ENCODE measurements at regions not wholly inside any gene's neighbourhood (a gene's known extent, or its start where the extent isn't known, plus 50 kb on each side); places are given as distances from the start of the nearest gene placed in this dataset.

DNA sequence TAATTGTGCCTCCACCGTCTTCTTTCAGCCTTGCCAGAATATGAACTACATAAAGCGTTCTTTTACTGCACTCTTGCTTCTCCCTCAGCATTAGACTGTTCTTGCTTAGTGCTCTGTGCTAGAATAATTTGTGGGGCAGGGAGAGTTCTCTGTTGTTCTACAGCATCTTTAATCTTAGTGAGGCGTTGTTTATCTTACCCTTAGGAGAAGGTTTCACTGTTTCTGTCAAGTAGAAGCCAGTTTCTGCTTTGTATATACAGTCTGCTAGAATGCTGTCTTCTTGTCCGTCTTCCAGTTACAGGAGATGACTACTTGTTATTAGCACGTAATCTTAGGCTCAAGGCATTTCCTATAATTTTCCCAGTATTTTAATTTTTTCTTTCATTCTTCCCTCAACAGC, 458.0 kb downstream of the FLRT2 start:
- Histone ChIP-seq H3K4me3 (no peak overlapping the region), H3K9me3 (no peaks in the 10 kb centered on the region), H3K4me1 (no peaks in the 10 kb centered on the region), H3K27me3 (no peaks in the 10 kb centered on the region), H3K27ac (no peak overlapping the region), H3K36me3 (no peaks in the 10 kb centered on the region)
- no peak for DNase-seq (ENCODE audit: low spot score in 2 of 2)
- intact Hi-C loops (cut with DNase I; ENCODE audit: low total_unique reads), result no loop called here
- TF ChIP-seq POLR2A (IDR thresholded peaks at IDR 0.05) (no peak), POLR2AphosphoS5 (IDR thresholded peaks at IDR 0.05) (no peak)
- TF ChIP-seq, protein P1, sequence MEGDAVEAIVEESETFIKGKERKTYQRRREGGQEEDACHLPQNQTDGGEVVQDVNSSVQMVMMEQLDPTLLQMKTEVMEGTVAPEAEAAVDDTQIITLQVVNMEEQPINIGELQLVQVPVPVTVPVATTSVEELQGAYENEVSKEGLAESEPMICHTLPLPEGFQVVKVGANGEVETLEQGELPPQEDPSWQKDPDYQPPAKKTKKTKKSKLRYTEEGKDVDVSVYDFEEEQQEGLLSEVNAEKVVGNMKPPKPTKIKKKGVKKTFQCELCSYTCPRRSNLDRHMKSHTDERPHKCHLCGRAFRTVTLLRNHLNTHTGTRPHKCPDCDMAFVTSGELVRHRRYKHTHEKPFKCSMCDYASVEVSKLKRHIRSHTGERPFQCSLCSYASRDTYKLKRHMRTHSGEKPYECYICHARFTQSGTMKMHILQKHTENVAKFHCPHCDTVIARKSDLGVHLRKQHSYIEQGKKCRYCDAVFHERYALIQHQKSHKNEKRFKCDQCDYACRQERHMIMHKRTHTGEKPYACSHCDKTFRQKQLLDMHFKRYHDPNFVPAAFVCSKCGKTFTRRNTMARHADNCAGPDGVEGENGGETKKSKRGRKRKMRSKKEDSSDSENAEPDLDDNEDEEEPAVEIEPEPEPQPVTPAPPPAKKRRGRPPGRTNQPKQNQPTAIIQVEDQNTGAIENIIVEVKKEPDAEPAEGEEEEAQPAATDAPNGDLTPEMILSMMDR (IDR thresholded peaks at IDR 0.05), result no peak

DNA sequence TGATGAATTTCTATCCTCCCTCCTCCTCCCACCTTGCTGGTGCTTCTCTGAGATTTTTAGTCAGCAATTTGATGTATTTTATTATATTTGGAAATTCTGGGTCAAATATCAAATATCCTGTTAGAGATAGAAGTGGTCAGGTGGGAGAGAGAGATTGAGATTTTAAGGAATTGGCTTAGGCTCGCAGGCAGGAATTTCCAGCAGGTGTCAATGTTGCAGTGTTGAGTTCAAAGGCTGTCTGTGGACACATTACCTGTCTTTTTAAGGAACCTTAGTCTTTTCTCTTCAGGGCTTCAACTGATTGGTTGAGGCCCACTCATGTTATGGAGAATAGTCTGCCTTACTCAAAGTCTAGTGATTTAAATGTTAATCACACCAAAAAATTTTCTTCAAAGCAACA, 457.3 kb downstream of the FLRT2 start:
- no peak for TF ChIP-seq POLR2A (IDR thresholded peaks at IDR 0.05)
- no peak for TF ChIP-seq POLR2AphosphoS5 (IDR thresholded peaks at IDR 0.05)
- TF ChIP-seq, protein P1 (IDR thresholded peaks at IDR 0.05), result no peak
- H3K9me3 ChIP-seq, result no peaks in the 10 kb centered on the region
- no peak overlapping the region for H3K4me3 ChIP-seq
- H3K4me1 ChIP-seq, result no peaks in the 10 kb centered on the region
- H3K27ac ChIP-seq, result no peak overlapping the region
- no peak for DNase-seq (ENCODE audit: low spot score in 2 of 2)
- no peaks in the 10 kb centered on the region for H3K36me3 ChIP-seq
- H3K27me3 ChIP-seq, result no peaks in the 10 kb centered on the region
- intact Hi-C loops (cut with DNase I; ENCODE audit: low total_unique reads), result no loop called here

DNA sequence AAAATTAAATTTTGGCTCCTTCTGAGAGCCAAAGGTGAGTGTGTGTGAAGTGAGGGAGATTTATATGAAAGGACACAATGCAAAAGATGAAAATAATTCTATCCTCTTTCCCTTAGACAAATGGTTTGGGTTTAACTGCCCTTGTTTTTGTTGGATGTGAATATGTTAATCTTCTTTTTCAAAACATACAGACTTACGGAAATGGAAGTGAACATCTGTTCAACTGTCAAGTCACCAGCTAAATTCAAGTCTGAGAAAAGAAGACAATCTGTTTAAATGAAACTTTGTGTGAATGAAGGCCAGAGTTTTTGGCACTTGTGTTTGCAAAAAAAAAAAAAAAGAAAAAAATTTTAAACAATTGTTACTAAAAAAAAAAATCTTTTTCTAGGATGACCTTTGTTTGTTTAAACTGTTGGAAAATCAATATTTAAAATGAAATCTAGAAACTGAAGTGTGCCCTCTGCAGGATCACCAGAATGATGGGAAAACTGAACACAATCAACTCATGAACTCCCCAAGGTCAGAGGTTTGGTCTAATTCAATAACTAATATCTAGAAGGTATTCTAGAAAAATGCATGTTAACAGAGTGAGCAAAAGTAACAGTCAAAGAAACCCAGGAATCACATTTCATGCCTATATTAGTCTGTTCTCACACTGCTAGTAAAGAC, 448.8 kb downstream of the FLRT2 start:
- no peak overlapping the region for H3K4me3 ChIP-seq
- peaks cover 0 to 12% of the 10 kb centered on the region in 2 donors for H3K9me3 ChIP-seq
- no peaks in the 10 kb centered on the region for H3K4me1 ChIP-seq
- intact Hi-C loops (cut with DNase I; ENCODE audit: low total_unique reads), result no loop called here
- no peak overlapping the region for H3K27ac ChIP-seq
- DNase-seq (ENCODE audit: low spot score in 2 of 2), result no peak
- no peaks in the 10 kb centered on the region for H3K36me3 ChIP-seq
- H3K27me3 ChIP-seq, result no peaks in the 10 kb centered on the region
- TF ChIP-seq POLR2A (IDR thresholded peaks at IDR 0.05) (no peak), POLR2AphosphoS5 (IDR thresholded peaks at IDR 0.05) (no peak)
- TF ChIP-seq, protein P1 (IDR thresholded peaks at IDR 0.05), result no peak

DNA sequence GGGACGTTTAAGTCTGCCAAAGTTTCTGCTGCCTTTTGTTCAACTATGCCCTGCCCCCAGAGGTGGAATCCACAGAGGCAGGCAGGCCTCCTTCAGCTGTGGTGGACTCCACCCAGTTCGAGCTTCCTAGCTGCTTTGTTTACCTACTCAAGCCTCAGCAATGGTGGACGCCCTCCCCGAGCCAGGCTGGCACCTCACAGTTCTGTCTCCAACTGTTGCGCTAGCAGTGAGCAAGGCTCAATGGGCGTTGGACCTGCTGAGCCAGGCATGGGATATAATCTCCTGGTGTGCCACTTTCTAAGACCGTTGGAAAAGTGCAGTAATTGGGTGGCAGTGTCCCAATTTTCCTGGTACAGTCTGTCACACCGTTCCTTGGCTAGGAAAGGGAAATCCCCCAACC, 444.7 kb downstream of the FLRT2 start:
- intact Hi-C loops (cut with DNase I; ENCODE audit: low total_unique reads), result no loop called here
- Histone ChIP-seq H3K4me1 (no peaks in the 10 kb centered on the region), H3K4me3 (no peak overlapping the region), H3K27ac (no peak overlapping the region), H3K27me3 (no peaks in the 10 kb centered on the region), H3K9me3 (peaks cover 0 to 15% of the 10 kb centered on the region in 2 donors), H3K36me3 (no peaks in the 10 kb centered on the region)
- DNase-seq (ENCODE audit: low spot score in 2 of 2), result no peak
- TF ChIP-seq POLR2A (IDR thresholded peaks at IDR 0.05) (no peak), POLR2AphosphoS5 (IDR thresholded peaks at IDR 0.05) (no peak)
- TF ChIP-seq, protein P1 (IDR thresholded peaks at IDR 0.05), result no peak

DNA sequence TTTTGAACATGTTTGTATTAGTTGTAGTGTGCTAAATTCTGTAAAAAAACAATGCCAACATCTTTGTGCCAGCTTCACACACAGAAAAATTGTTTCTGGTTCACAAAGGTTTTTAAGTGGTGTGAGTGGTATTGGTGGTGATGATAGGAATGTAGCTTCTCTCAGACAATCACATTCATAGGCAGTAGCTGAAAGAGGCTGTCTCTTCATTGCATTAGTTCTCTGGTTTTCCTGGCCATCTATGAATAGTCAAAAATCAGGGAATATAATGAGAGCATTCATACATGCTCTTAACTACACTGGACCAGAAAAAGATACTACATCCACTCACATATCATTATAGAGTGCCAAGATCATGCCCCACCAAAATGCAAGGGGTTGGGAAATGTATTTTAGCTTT, 433.5 kb downstream of the FLRT2 start:
- Histone ChIP-seq H3K4me1 (no peaks in the 10 kb centered on the region), H3K27me3 (no peaks in the 10 kb centered on the region), H3K27ac (no peak overlapping the region), H3K9me3 (no peaks in the 10 kb centered on the region), H3K36me3 (no peaks in the 10 kb centered on the region), H3K4me3 (no peak overlapping the region)
- TF ChIP-seq POLR2AphosphoS5 (IDR thresholded peaks at IDR 0.05) (no peak), POLR2A (IDR thresholded peaks at IDR 0.05) (no peak)
- TF ChIP-seq, protein P1 (IDR thresholded peaks at IDR 0.05), result no peak
- intact Hi-C loops (cut with DNase I; ENCODE audit: low total_unique reads), result no loop called here
- DNase-seq (ENCODE audit: low spot score in 2 of 2), result no peak

All from breast epithelium (tissue), 4 donors.